Heart left ventricle (tissue), 13 donors: ENCODE measurements at regions not wholly inside any gene's neighbourhood (a gene's known extent, or its start where the extent isn't known, plus 50 kb on each side); places are given as distances from the start of the nearest gene placed in this dataset.

Experiments used
- POLR2A ChIP-seq, 2 donors: fragments of 450-650 bp; IDR thresholded peaks; one replicate each; pipeline ENCODE4 v1.6.1; 2017; ENCODE audit warnings: antibody characterized with exemption in 2 of 2, mild to moderate bottlenecking in 2 of 2, moderate library complexity in 2 of 2
- TF ChIP-seq, protein P1 (sequence below), 12 donors: fragments of 200-600 bp; sonication (generic) in 4 of 12; IDR thresholded peaks; one replicate each; pipeline versions ENCODE4 v1.5.0 to v1.8.0; 2018 to 2022; ENCODE audit warnings: antibody characterized with exemption in 12 of 12, mild to moderate bottlenecking in 5 of 12
- donor health status: ischemic (EF 13 %, LVEDD 7.1; RV severe dilation, severe dysfunction).
- donor health status: DM: no; HTN: yes; CAD: no.
- donor health status: DM: no; HTN: no; CAD: no.
- donor health status: ischemic (EF 25% LVEDD 6.9; RV normal size, moderate dysfunction).
- donor health status: ischemic (EF 25% LVEDD 5.7; RV mildly dilated, moderate dysfunction).
- donor health status: ischemic (EF 35%, LVEDD 5.7; RV mildly dilated, moderate dysfunction).
- donor health status: nonischemic (EF 11% LVEDD 7.7; RV severe dilation, severe dysfunction).
- donor health status: DM: yes; HTN: yes; CAD: no.
- donor health status: PGD.
- donor health status: ischemic (EF 29% LVEDD 5.4; RV normal size, mild dysfunction).
- donor health status: nonischemic (EF 23%, LVEDD 6.1; RV moderate dilation, normal function).

DNA sequence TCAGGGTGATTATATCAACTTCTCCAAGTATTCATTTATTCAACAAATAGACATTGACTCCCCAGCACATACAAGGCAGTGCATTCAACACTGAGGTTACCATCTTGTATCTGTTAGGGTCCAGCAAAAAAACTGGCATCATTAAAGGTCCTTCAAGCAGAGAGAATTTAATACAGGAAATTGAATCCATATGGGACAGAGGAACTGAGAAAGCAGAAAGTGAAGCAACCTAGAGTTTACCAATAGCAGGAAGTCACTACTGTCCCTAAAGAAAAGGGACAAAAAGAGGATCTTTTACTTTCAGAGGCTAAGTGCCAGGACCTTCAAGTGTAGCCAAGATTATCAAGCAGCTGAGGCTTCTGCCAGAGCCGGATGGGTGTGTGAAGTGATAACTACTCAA lies 237.8 kb upstream of the TBX3 start:
- TF ChIP-seq, protein P1, sequence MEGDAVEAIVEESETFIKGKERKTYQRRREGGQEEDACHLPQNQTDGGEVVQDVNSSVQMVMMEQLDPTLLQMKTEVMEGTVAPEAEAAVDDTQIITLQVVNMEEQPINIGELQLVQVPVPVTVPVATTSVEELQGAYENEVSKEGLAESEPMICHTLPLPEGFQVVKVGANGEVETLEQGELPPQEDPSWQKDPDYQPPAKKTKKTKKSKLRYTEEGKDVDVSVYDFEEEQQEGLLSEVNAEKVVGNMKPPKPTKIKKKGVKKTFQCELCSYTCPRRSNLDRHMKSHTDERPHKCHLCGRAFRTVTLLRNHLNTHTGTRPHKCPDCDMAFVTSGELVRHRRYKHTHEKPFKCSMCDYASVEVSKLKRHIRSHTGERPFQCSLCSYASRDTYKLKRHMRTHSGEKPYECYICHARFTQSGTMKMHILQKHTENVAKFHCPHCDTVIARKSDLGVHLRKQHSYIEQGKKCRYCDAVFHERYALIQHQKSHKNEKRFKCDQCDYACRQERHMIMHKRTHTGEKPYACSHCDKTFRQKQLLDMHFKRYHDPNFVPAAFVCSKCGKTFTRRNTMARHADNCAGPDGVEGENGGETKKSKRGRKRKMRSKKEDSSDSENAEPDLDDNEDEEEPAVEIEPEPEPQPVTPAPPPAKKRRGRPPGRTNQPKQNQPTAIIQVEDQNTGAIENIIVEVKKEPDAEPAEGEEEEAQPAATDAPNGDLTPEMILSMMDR (IDR thresholded peaks at IDR 0.05), result no peak
- no peak for TF ChIP-seq POLR2A (IDR thresholded peaks at IDR 0.05)
